Neural crest cell (in vitro differentiated cells): ENCODE measurements at regions not wholly inside any gene's neighbourhood (a gene's known extent, or its start where the extent isn't known, plus 50 kb on each side); places are given as distances from the start of the nearest gene placed in this dataset.

Experiments used
- DNase-seq: peaks from one replicate; pipeline ENCODE4 v3.0.0; 2021; ENCODE audit warnings: low read depth, mixed read lengths, low spot score
- H3K27ac Mint-ChIP-seq: one replicate; pipeline ENCODE4 v1.8.0; 2021; ENCODE audit warnings: mild to moderate bottlenecking, mixed read lengths; ENCODE audit not compliant: unreplicated experiment
- H3K27me3 Mint-ChIP-seq: 2 replicates; pipeline ENCODE4 v1.8.0; 2021; ENCODE audit warnings: low read depth, mild to moderate bottlenecking, mixed read lengths
- H3K36me3 Mint-ChIP-seq: 2 replicates; pipeline ENCODE4 v1.8.0; 2021; ENCODE audit warnings: low read depth, mild to moderate bottlenecking, mixed read lengths
- H3K4me1 Mint-ChIP-seq: 2 replicates; pipeline ENCODE4 v1.8.0; 2021; ENCODE audit warnings: mixed read lengths
- H3K4me3 Mint-ChIP-seq: one replicate; pipeline ENCODE4 v1.8.0; 2021; ENCODE audit warnings: mild to moderate bottlenecking, mixed read lengths
- H3K9me3 Mint-ChIP-seq: 2 replicates; pipeline ENCODE4 v1.8.0; 2021; ENCODE audit warnings: mixed read lengths
- TF ChIP-seq, protein P1 (sequence below): fragments of 200-600 bp; sonication (generic); conservative IDR thresholded peaks from 2 replicates; pipeline ENCODE4 v1.5.0; 2021; ENCODE audit warnings: antibody characterized with exemption, mild to moderate bottlenecking

GRCh38 chr17:5714993-5715392 is 130.7 kb upstream of the NLRP1 start:
- H3K36me3 Mint-ChIP-seq = no peaks in the 10 kb centered on the region
- peaks cover 9% of the 10 kb centered on the region for H3K27me3 Mint-ChIP-seq
- H3K4me3 Mint-ChIP-seq = no peak overlapping the region
- H3K27ac Mint-ChIP-seq = no peak overlapping the region
- H3K9me3 Mint-ChIP-seq = no peaks in the 10 kb centered on the region
- H3K4me1 Mint-ChIP-seq = no peaks in the 10 kb centered on the region
- TF ChIP-seq, protein P1, sequence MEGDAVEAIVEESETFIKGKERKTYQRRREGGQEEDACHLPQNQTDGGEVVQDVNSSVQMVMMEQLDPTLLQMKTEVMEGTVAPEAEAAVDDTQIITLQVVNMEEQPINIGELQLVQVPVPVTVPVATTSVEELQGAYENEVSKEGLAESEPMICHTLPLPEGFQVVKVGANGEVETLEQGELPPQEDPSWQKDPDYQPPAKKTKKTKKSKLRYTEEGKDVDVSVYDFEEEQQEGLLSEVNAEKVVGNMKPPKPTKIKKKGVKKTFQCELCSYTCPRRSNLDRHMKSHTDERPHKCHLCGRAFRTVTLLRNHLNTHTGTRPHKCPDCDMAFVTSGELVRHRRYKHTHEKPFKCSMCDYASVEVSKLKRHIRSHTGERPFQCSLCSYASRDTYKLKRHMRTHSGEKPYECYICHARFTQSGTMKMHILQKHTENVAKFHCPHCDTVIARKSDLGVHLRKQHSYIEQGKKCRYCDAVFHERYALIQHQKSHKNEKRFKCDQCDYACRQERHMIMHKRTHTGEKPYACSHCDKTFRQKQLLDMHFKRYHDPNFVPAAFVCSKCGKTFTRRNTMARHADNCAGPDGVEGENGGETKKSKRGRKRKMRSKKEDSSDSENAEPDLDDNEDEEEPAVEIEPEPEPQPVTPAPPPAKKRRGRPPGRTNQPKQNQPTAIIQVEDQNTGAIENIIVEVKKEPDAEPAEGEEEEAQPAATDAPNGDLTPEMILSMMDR = no peak
- DNase-seq = no peak

DNA sequence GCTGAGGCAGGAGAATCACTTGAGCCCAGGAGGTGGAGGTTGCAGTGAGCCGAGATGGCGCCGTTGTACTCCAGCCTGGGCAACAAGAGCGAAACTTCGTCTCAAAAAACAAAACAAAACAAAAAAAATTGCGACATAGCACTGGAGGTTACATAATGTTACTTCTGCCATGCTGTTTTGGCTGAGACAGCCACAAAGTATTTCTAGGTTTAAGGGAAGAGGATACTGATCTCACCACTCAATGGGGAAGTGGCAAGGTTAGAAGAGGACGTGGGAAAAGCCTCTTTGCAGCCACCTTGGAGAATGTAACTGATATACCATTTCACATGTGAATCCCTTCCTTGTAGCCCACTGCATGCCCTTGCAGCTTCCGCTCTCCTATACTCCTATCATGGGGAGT is 131.2 kb upstream of the NLRP1 start:
- Mint-ChIP-seq H3K4me3 (no peak overlapping the region), H3K27ac (no peak overlapping the region), H3K36me3 (no peaks in the 10 kb centered on the region), H3K4me1 (no peaks in the 10 kb centered on the region), H3K9me3 (no peaks in the 10 kb centered on the region), H3K27me3 (peaks cover 9% of the 10 kb centered on the region)
- TF ChIP-seq, protein P1 = no peak
- no peak for DNase-seq

GRCh38 chr17:5718726-5719125 is 134.4 kb upstream of the NLRP1 start:
- no peaks in the 10 kb centered on the region for H3K4me1 Mint-ChIP-seq
- DNase-seq = no peak
- H3K27ac Mint-ChIP-seq = no peak overlapping the region
- no peak overlapping the region for H3K4me3 Mint-ChIP-seq
- peaks cover 2% of the 10 kb centered on the region for H3K27me3 Mint-ChIP-seq
- no peaks in the 10 kb centered on the region for H3K36me3 Mint-ChIP-seq
- H3K9me3 Mint-ChIP-seq = no peaks in the 10 kb centered on the region
- TF ChIP-seq, protein P1 = no peak

- Mint-ChIP-seq H3K4me3 (no peak overlapping the region), H3K27me3 (peaks cover 6% of the 10 kb centered on the region), H3K36me3 (peaks cover 4% of the 10 kb centered on the region), H3K9me3 (peaks cover 4% of the 10 kb centered on the region), H3K27ac (no peak overlapping the region), H3K4me1 (no peaks in the 10 kb centered on the region)
- DNase-seq = no peak
- TF ChIP-seq, protein P1 = no peak
Measured at GRCh38 chr17:5719976-5720375, 135.7 kb upstream of the NLRP1 start.

DNA sequence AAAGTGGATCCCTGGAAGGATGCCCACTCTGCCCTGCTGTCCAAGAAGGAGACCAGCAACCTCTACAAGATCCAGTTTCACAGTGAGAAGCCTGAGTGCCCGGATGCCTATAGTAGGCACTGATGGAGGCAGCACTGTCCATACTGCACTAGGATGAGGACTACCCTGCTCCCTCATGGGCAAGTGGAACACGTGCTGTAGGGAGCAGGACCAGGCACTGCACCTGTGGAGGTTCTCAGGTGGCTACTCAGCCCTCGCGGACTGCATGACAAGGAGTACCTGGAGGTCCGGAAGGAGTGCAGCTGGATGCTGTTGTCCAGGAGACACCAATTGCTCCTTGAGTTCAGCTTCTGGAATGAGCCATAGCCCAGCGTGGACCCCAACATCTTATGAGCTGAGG is 146.1 kb upstream of the NLRP1 start:
- H3K4me3 Mint-ChIP-seq = no peak overlapping the region
- peaks cover 6% of the 10 kb centered on the region for H3K9me3 Mint-ChIP-seq
- H3K36me3 Mint-ChIP-seq = peaks cover 2% of the 10 kb centered on the region
- no peak overlapping the region for H3K27ac Mint-ChIP-seq
- DNase-seq = no peak
- H3K4me1 Mint-ChIP-seq = no peaks in the 10 kb centered on the region
- TF ChIP-seq, protein P1 = no peak
- peaks cover 20% of the 10 kb centered on the region for H3K27me3 Mint-ChIP-seq

- H3K4me3 Mint-ChIP-seq = no peak overlapping the region
- no peak for DNase-seq
- no peaks in the 10 kb centered on the region for H3K9me3 Mint-ChIP-seq
- H3K27ac Mint-ChIP-seq = no peak overlapping the region
- H3K27me3 Mint-ChIP-seq = peaks cover 28% of the 10 kb centered on the region
- TF ChIP-seq, protein P1 = no peak
- H3K4me1 Mint-ChIP-seq = no peaks in the 10 kb centered on the region
- H3K36me3 Mint-ChIP-seq = no peaks in the 10 kb centered on the region
Measured at GRCh38 chr17:5740937-5741336, 156.6 kb upstream of the NLRP1 start.
